ENCODE measurements at regions not wholly inside any gene's neighbourhood (a gene's known extent, or its start where the extent isn't known, plus 50 kb on each side); places are given as distances from the start of the nearest gene placed in this dataset.

DNA sequence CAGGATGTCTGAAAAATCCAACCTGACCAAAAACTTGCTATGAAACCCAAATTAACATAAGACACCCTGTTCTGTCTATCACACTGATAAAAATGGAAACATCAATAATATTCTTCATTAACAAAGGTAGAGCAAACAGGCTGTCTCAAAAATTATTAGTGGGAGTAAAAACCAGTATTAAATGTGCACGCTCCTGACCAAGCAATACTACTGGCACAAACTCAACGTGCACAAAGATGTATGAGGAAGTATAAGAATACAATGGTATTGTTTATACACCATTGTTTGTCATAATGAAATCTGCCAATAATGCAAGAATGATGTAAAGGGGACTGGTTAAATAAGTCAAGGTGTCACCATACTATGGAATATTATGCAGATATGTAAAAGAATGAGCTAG is 288.5 kb downstream of the MN1 start:
- no peak for FAIRE-seq

GRCh38 chr22:27514601-27515523 is 286.7 kb downstream of the MN1 start:
- no peak for FAIRE-seq

More for the DNA sequence above, 288.5 kb downstream of the MN1 start:
- DNase-seq (ENCODE audit: low spot score in 2 of 2): no peak

DNA sequence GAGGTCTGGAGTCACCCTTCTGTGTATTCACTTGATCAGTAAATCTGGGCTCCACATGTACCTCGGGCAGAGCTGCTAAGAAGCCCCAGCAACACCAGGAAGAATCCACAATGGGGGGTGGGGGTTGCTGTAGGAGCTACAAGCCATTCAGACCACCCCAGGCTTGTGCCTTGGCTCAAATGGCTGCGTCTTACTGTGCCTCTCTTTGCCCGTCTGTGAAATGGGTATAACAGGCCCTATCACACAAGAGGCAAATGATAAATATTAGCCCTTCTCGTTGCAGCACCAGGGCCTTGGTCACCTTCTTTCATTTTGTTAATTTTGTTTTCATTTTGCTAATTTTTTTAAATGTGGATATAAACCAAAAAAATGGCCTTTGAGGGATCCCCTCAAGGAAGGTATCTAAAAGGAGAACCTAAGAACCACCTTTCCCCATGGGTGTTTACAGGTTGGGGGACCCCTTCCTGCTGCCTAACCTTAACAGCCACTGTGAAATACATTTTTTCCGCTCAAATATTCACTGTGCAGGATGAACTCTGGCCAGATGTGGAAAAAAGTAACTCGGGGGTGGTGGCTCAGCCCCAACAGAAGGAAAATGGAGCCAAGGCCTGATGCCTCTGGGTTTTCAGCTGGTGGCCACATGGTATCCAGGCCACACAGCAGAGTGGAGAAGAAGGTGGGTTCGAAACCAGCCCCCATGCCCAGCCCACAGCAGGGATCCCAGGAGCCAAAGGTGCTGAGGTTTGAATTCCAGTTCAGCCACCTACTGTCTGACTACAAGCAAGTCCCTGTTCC is 284.0 kb downstream of the MN1 start:
- FAIRE-seq (no peak), DNase-seq (ENCODE audit: low spot score in 2 of 2) (no peak)

More at GRCh38 chr22:27514601-27515523, 286.7 kb downstream of the MN1 start:
- DNase-seq (ENCODE audit: low spot score in 2 of 2): no peak

- FAIRE-seq (no peak), DNase-seq (ENCODE audit: low spot score in 2 of 2) (no peak)
Measured at GRCh38 chr22:27518531-27519340, 282.8 kb downstream of the MN1 start.

DNA sequence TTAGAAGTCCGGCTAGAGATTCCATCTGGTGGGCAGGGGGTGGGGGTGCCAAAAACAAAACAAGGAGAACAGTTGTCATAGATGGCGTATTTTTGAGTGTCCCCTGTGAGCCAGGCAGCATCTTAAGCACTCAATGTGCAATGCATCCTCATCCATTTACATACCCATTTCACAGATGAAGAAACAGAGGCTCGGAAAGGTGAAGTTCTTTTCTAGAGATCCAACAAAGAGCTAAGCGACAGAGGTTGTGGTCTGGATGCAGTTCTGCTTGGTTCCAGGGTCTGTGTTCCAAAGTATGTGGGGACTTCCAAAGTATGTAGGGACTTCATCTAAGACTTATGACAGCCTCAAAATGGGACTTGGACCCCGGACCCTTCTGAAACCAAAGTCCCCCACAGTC is 277.8 kb downstream of the MN1 start:
- FAIRE-seq: no peak

GRCh38 chr22:27525711-27526110 is 275.8 kb downstream of the MN1 start:
- DNase-seq (ENCODE audit: low spot score in 2 of 2) (no peak), FAIRE-seq (no peak)

More for the DNA sequence above, 277.8 kb downstream of the MN1 start:
- DNase-seq (ENCODE audit: low spot score in 2 of 2): no peak

DNA sequence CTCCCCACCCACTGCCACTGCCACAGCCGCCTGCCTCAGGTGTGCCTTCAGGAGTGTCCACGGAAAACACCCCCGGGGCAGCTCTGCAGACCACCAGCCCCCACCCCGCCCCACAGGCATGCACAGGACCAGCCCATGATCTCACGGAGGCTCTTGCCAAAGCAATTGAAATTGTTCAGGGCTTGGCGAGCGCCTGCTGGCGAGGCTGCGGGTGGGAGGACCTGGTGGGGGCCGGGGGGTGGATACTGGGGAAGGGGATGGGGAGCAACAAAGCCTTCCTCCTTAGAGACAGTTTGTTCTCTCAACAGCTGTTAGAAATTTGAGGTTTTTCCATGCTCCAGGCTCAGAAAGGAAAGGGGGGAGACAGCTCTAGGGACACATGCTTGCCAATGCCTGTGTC is 274.7 kb downstream of the MN1 start:
- no peak for DNase-seq (ENCODE audit: low spot score in 2 of 2)
- no peak for FAIRE-seq

DNA sequence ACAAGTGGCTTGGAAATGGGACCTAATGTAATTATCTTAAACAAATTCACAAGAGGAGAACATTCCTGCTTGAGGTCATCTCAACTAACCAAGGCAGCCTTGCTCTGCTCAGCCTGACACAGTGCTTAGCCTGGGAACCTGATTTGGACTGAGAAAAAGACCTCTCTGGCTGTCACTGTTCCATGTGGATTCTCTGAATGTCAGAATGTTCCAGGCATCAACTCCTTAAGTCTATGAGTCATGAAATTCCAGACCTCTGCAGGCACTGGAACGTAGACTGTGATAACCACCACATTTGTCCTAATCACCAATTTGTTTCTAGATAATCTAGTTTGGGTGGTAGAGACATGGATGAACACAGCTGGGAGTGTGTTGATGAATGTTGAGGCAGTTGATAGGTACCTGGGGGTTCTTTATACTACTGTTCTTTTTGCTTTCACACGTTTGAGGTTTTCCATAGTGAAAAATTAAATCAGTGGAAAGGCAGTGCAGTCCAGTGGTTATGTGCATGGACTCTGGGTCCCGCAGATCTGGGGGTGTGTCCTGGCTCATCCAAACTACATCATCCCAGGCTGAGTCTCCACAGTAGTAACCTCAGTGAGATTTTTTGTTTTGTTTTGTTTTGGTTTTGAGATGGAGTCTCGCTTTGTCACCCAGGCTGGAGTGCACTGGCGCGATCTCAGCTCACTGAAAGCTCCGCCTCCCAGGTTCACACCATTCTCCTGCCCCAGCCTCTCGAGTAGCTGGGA is 269.6 kb downstream of the MN1 start:
- no peak for DNase-seq (ENCODE audit: low spot score in 2 of 2)
- FAIRE-seq: no peak

GRCh38 chr22:27533105-27533745 is 268.3 kb downstream of the MN1 start:
- FAIRE-seq (no peak), DNase-seq (ENCODE audit: low spot score in 2 of 2) (no peak)

DNA sequence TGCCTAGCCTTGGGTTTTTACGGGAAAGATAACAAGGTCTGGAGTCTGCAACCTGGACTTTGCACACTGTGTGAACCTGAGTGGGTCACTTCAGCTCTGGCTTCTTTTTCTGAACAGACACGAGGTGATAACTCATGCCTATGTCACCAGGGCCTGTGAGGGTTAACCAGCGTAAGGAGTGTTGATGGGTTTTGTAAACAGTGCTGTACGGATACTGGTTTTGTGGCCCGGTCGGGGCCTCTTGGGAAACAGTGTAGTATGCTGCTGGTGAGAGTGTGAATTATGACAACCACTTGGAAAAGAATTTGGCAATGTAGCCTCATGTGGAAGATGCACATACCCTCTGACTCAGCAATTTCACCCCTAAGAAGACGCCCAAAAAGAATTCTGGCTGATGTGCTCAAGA is 266.8 kb downstream of the MN1 start:
- no peak for DNase-seq (ENCODE audit: low spot score in 2 of 2)
- no peak for FAIRE-seq

DNA sequence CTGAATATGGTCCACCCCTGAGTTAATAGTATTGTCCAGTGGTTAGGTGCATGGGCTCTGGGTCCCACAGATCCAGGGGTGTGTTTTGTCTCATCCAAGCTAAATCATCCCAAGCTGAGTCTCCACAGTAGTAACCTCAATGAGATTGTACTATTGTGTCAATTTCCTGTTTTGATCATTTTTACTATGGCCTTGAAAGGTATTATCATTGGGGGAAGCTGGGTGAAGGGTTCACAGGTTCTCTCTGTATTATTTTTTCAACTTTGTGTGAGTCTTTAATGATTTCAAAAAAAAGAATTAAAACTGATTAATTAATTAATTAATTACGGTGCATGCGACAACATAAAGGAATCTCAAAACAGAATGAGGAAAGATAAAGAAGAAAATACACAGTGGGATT is 266.1 kb downstream of the MN1 start:
- DNase-seq (ENCODE audit: low spot score in 2 of 2): no peak
- no peak for FAIRE-seq

DNA sequence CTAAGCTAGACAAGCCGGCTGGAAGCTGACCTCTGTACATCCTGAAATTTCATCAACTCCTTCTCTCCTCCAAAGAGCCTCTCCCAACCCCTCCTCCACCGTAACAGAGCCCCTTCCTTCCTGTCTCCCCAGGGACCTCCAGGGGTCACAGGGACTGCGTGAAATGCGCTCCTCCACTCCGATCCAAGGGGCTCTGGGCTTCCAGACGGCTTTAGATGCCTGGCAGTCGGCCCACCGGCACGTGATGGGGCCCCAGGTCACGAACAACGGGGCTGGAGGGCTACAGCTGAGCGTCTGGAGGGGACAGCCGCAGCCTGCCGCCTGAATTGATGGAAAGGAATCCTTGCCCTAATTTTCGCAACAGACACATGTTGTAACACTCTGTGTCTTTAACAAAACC is 264.1 kb downstream of the MN1 start:
- FAIRE-seq: no peak
- no peak for DNase-seq (ENCODE audit: low spot score in 2 of 2)

- no peak for DNase-seq (ENCODE audit: low spot score in 2 of 2)
- no peak for FAIRE-seq
Measured at GRCh38 chr22:27538666-27539065, 262.9 kb downstream of the MN1 start.

- FAIRE-seq (no peak), DNase-seq (ENCODE audit: low spot score in 2 of 2) (no peak)
Measured at GRCh38 chr22:27540247-27540646, 261.3 kb downstream of the MN1 start.

GRCh38 chr22:27540656-27541396 is 260.7 kb downstream of the MN1 start:
- DNase-seq (ENCODE audit: low spot score in 2 of 2) (no peak), FAIRE-seq (no peak)

GRCh38 chr22:27541836-27542235 is 259.7 kb downstream of the MN1 start:
- no peak for FAIRE-seq
- DNase-seq (ENCODE audit: low spot score in 2 of 2): no peak

- no peak for FAIRE-seq
Measured at GRCh38 chr22:27542602-27543001, 259.0 kb downstream of the MN1 start.

DNA sequence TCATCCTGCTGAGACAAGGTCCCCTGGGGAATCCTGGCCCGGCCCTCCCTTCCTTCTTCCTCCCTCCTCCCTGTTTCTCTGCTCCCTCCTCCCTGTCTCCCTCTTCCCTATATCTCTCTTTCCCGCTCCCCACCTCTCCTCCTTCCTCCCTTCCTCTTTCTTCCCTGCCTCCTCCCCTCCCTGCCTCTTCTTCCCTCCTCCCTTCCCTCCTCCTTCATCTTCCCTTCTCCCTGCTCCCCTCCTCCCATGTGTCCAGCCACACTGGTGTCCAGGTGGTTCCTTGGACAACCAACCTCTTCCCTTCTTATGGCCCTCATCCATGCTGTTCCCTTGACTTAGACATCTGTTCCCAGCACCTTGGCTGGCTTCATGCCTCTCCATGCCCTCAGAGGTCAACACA is 258.1 kb downstream of the MN1 start:
- DNase-seq (ENCODE audit: low spot score in 2 of 2): no peak
- FAIRE-seq: no peak

More at GRCh38 chr22:27542602-27543001, 259.0 kb downstream of the MN1 start:
- DNase-seq (ENCODE audit: low spot score in 2 of 2): no peak

DNA sequence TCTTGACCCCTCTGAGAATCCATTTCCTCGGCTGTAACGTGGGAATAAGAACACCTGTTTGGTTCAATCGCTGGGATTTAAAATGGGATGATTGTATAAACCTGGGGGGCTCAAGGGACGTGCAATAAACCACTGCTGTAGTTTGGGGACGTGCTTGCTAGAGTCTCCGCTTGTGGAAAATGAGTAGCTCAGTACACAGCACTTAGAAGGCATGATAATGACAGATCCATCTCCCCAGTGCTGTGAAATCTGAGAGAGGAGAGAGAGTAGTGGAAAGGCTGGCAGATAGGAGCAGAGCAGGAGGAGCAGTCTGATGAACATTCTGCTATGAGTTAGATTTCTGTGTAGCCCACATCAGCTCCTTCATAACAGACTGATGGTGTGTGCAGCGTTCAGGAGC is 256.5 kb downstream of the MN1 start:
- DNase-seq (ENCODE audit: low spot score in 2 of 2): no peak
- FAIRE-seq: no peak

Measured in frontal cortex (tissue), 3 donors.